ENCODE measurements at regions not wholly inside any gene's neighbourhood (a gene's known extent, or its start where the extent isn't known, plus 50 kb on each side); places are given as distances from the start of the nearest gene placed in this dataset.
A peak's percentile ranks its signal among the peaks of the same experiment; 100 is the strongest.
"Not testable (repeated sequence)": the region's sequence is repeated elsewhere in the genome, so short reads cannot be mapped to it uniquely, and the experiment has no call there.

GRCh38 chr10:29713450-29713849 lies 78.7 kb upstream of the SVIL start:
- DNase-seq = no peak

- no peak for DNase-seq
These were observed 77.3 kb upstream of the SVIL start for GRCh38 chr10:29712108-29712507.

- no peak for DNase-seq
These were observed 75.4 kb upstream of the SVIL start for GRCh38 chr10:29710128-29710527.

- no peak for DNase-seq
These were observed 74.8 kb upstream of the SVIL start for GRCh38 chr10:29709484-29710002.

GRCh38 chr10:29703271-29703670 lies 68.5 kb upstream of the SVIL start:
- DNase-seq = no peak

- DNase-seq = no peak
These were observed 67.7 kb upstream of the SVIL start for GRCh38 chr10:29702273-29703164.

- no peak for DNase-seq
These were observed 66.5 kb upstream of the SVIL start for GRCh38 chr10:29701306-29701705.

- DNase-seq = no peak
These were observed 64.8 kb upstream of the SVIL start for GRCh38 chr10:29699621-29700020.

GRCh38 chr10:29698773-29699490 lies 64.2 kb upstream of the SVIL start:
- DNase-seq = no peak

GRCh38 chr10:29696581-29696980 lies 61.8 kb upstream of the SVIL start:
- not testable (repeated sequence) for DNase-seq

GRCh38 chr10:29694121-29694520 lies 59.4 kb upstream of the SVIL start:
- DNase-seq = no peak

GRCh38 chr10:29692121-29692539 lies 57.4 kb upstream of the SVIL start:
- DNase-seq = no peak

- DNase-seq = no peak
These were observed 56.8 kb upstream of the SVIL start for GRCh38 chr10:29691564-29692072.

GRCh38 chr10:29689001-29689400 lies 54.2 kb upstream of the SVIL start:
- peak; percentile 12 to 18 for DNase-seq

- no peak for DNase-seq
These were observed 53.5 kb upstream of the SVIL start for GRCh38 chr10:29688230-29688661.

- no peak for DNase-seq
These were observed 52.8 kb upstream of the SVIL start for GRCh38 chr10:29687421-29688164.

GRCh38 chr10:29685506-29685905 lies 50.7 kb upstream of the SVIL start:
- no peak for DNase-seq

Measured in activated CD4-positive, alpha-beta T cell treated with anti-CD3 and anti-CD28 coated beads for 4 hours (primary cell).